ENCODE measurements at regions not wholly inside any gene's neighbourhood (a gene's known extent, or its start where the extent isn't known, plus 50 kb on each side); places are given as distances from the start of the nearest gene placed in this dataset.

DNA sequence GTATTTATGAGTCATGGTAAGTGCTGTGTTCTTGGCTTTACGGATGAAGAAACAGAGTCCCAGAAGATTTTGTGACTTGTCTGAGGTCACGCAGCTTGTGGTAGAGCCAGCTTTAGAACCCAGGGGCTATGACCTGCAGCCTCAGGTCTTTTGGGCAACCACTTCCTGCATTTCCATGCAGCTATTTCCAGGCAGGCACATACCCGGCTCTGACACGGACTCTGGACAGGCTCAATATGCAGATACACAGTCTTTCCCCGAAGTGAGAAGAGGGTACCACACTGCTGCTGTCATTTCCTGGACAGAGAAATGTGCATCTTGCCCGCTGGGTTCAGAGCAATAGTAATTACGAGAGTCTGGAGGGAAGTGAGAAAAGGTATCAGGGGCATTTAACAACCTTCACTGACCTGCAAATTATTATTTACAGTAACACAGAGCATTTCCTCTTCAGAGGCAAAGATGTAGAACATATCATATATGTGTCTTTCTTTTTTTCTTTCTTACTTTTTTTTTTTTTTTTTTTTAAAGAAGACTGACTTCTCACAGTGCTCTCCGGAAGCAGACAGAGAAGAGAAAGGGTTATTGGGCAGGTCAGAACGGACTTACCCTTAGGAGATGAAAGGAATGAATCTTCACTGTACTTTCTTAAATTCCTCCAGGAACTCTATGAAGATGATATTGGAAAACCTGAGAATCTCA lies 185.1 kb downstream of the CLIC5 start:
- no peak for DNase-seq

DNA sequence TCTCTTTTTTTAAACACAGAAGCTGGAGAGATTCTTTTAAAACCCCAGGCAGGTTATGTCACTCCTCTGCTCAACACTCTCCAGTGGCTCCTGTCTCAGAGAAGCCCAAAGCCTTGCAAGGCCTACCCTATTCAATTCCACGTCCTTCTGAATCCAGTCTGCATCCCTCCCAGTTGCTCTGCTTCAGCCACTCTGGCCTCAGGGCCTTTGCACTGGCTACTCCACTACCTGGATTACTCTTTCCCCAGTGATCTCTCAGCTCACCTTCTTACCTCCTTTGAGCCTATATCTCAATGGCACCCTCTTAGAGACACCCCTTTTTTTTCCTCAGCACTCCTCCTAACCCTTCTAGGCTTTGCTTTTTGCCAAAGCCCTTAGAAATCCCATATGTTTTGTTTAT lies 185.8 kb downstream of the CLIC5 start:
- no peak for DNase-seq

- DNase-seq: no peak
These were observed 187.6 kb downstream of the CLIC5 start for GRCh38 chr6:45827952-45828530.

- no peak for DNase-seq
These were observed 192.8 kb downstream of the CLIC5 start for GRCh38 chr6:45822873-45823272.

GRCh38 chr6:45822246-45822812 lies 193.3 kb downstream of the CLIC5 start:
- no peak for DNase-seq

GRCh38 chr6:45818655-45819054 lies 197.0 kb downstream of the CLIC5 start:
- DNase-seq: no peak

- DNase-seq: no peak
These were observed 198.9 kb downstream of the CLIC5 start for GRCh38 chr6:45816674-45817297.

GRCh38 chr6:45815466-45816125 lies 200.1 kb downstream of the CLIC5 start:
- DNase-seq: no peak

GRCh38 chr6:45814772-45815171 lies 200.9 kb downstream of the CLIC5 start:
- DNase-seq: no peak

DNA sequence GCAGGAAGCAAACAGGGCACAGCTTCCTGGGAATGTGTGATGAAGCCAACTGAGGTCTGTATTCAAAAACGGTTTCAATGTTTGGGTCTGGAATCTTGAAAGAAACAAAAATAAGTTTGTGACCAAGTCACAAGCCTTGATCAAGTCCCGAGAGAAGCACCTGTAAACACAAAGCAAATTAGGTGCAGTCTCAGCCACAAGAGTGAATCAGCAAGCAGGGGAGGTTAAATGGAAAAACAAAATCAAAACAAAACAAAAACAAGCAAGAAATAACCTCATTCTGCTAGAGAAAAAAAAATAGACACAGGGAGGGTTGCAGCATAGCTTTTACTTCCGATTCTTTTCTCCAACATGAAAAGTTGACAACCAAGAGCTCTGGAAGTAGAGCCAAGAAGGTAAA lies 201.7 kb downstream of the CLIC5 start:
- no peak for DNase-seq

- DNase-seq: no peak
These were observed 202.7 kb downstream of the CLIC5 start for GRCh38 chr6:45812922-45813321.

DNA sequence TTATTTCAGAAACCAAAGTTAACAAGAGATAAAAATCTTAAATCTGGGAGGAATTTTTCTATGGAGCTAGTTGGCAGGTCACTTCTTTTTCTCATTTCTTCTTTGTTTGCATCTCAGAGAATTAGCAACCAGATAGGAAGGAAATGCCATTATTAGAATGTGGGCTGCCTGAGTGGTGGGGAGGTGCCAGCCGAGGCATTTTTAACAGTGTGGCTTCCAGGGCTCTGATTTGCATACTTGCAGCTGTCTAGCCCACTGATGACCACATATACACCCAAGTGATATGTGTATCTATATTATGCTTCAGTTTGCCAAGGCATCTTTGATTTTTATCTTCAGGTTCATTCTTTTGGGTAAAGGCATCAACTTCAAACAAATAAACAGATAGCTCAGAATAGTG lies 206.7 kb downstream of the CLIC5 start:
- DNase-seq: no peak

GRCh38 chr6:45808042-45808645 lies 207.5 kb downstream of the CLIC5 start:
- DNase-seq: no peak

- DNase-seq: no peak
These were observed 208.2 kb downstream of the CLIC5 start for GRCh38 chr6:45807311-45808041.

GRCh38 chr6:45806172-45806571 lies 209.5 kb downstream of the CLIC5 start:
- DNase-seq: no peak

DNA sequence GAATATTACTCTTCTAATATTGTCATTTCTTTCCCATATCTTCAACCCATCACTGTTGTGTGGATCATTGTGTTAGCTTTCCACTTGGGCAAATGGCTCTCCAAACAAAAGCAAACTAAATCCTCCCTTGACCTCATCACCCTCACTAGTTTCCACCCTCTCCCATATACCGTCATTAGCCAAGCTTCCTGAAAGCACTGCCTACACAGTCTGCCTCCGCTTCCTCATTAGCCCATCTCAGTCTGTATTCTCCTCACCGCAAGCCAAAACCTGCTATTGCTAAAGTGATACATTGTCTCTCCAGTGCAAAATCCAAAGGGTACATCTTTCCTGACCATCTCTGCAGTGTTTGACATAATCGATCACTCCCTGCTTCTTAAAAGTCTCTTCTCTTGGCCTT lies 212.6 kb downstream of the CLIC5 start:
- no peak for DNase-seq

DNA sequence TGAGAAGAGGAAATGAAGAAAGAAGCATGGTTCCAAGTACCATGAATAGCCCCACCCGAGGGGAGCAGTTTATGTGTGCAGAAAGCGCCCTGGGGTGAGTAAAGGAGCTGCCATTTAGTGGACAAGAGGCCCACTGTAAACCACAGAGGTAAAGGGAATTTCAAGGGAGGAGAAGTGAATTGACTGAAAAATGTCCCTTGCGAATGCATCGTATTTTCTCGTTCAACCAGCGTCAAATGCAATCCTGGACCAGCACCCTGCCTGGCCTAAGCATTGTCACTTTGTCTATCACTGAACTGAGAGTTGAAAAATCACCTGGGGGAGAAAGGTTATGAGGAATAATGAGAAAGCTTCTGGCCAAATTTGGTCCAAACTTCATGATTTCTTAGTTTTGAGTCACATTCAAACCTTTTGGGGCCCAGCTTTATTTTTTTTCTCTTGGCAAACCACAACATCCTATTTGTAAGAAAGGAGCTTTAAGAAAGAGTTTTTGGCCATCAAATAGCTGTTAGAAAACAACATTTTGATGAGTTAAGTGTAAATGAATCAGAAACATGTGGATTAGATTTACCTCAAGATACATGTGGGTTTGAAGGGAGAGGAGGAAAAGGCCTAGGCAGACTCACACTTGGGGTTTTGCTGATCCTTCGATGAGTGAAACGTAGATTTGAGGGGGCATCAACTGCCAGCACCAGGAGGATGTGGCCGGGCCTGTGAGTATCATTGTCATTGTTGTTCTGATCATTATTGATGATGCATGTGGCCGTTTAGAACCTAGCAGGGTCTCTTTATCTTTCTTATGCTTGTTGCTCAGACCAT lies 214.0 kb downstream of the CLIC5 start:
- DNase-seq: no peak

DNA sequence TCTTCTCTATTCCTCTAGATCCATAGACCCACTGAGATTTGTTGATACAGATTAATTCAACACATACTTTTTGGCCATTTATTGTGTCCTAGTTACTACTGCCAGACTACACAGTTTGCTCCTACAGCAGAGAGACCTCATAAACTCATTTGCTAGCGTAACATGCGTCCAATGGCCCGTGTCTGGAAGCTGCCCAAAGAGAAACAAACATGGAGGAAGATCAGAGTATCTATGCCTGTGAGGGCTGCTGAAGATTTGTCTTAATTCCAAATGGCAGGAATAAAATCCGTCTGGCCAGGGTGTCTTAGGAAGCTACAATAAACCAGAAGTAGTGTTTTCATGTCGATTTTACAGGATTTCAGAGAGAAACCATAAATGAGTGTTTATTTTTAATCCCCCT lies 214.7 kb downstream of the CLIC5 start:
- no peak for DNase-seq

DNA sequence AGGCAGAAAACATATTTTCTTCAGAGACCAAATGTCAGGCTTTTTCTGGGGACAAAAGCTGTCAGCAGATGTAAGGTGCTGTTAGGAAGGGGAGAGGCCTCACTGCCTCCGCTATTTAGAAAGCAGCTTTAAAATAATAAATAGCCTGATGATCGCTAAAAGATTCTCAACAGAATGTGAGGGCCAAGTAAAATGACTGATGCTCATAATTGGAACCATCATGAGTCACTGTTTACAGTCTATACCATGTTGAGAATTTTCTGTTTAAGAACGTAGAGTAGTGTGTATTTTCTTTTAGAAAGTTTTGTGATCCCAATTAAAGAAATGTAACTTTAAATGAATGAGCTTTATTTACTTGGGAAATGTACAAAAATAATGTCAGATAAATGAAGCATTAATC lies 220.0 kb downstream of the CLIC5 start:
- DNase-seq: no peak

- no peak for DNase-seq
These were observed 221.2 kb downstream of the CLIC5 start for GRCh38 chr6:45794465-45794864.
